LNCAP (cell line): ENCODE measurements at regions not wholly inside any gene's neighbourhood (a gene's known extent, or its start where the extent isn't known, plus 50 kb on each side); places are given as distances from the start of the nearest gene placed in this dataset.

ENCODE experiments used
- TF ChIP-seq, protein P1 (sequence below): fragments of 450-650 bp; IDR thresholded peaks from 2 replicates; pipeline ENCODE4 v1.5.1; 2017; ENCODE audit warnings: mild to moderate bottlenecking

- TF ChIP-seq, protein P1, sequence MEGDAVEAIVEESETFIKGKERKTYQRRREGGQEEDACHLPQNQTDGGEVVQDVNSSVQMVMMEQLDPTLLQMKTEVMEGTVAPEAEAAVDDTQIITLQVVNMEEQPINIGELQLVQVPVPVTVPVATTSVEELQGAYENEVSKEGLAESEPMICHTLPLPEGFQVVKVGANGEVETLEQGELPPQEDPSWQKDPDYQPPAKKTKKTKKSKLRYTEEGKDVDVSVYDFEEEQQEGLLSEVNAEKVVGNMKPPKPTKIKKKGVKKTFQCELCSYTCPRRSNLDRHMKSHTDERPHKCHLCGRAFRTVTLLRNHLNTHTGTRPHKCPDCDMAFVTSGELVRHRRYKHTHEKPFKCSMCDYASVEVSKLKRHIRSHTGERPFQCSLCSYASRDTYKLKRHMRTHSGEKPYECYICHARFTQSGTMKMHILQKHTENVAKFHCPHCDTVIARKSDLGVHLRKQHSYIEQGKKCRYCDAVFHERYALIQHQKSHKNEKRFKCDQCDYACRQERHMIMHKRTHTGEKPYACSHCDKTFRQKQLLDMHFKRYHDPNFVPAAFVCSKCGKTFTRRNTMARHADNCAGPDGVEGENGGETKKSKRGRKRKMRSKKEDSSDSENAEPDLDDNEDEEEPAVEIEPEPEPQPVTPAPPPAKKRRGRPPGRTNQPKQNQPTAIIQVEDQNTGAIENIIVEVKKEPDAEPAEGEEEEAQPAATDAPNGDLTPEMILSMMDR: no peak
Measured at GRCh38 chrX:68936608-68937007, 107.8 kb downstream of the EFNB1 start.

GRCh38 chrX:68936126-68936525 is 107.3 kb downstream of the EFNB1 start:
- TF ChIP-seq, protein P1: no peak

DNA sequence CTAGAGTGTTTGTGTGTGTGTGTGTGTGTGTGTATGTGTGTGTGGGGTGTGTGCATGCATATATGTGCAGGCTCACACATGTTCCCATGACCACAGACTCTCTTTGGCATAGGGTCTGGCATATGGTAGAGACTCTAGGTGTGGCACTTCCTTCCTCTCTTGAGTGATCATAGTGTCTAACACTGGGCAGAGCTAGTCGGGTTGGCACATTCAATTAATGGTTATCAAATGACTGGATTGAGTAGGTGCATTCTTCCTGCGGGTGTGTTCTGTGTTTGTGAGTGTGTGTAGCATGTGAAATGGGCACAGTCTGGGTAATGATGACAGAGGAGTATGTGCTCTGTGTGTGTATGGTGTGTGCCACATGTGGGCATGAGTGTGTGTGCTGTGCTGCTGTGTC is 106.5 kb downstream of the EFNB1 start:
- TF ChIP-seq, protein P1: no peak

- TF ChIP-seq, protein P1: no peak
Measured at GRCh38 chrX:68934922-68935321, 106.1 kb downstream of the EFNB1 start.

- TF ChIP-seq, protein P1: no peak
Measured at GRCh38 chrX:68934421-68934820, 105.6 kb downstream of the EFNB1 start.

DNA sequence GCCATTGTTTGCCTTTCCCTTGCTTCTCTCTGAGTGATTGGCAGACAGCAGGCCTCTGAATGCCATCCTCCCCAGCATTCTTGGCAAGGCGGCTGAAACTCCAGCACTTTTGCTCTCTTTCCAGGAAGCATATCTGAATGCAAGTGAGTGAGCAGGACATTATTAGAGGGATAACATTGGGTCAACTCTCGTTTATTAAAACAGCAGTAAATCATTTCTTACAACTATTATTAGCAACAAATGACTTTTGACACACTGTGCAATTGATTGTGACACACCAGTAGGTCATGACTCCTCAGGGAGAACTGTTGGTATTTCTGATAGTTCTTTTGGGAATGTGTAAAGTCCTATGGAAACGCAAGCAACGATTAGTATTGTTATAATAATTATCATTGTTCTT is 103.8 kb downstream of the EFNB1 start:
- TF ChIP-seq, protein P1: no peak

GRCh38 chrX:68931345-68931744 is 102.5 kb downstream of the EFNB1 start:
- TF ChIP-seq, protein P1: no peak
